Astrocyte of the cerebellum (primary cell): ENCODE measurements at regions not wholly inside any gene's neighbourhood (a gene's known extent, or its start where the extent isn't known, plus 50 kb on each side); places are given as distances from the start of the nearest gene placed in this dataset.

Experiments
- DNase-seq: peaks from one replicate; pipeline ENCODE4 v3.0.0-alpha.2; 2011; ENCODE audit warnings: low read depth
- H3K4me3 ChIP-seq: 2 replicates; pipeline ENCODE4 v1.5.1; 2011; ENCODE audit warnings: mild to moderate bottlenecking, low read depth, low read length, moderate library complexity
- in situ Hi-C: cut with HindIII; loops from 2 replicates; pipeline ENCODE4 v1.10.0; 2017; ENCODE audit warnings: low sequenced_read_pairs
- TF ChIP-seq, protein P1 (sequence below): IDR thresholded peaks from 2 replicates; pipeline ENCODE4 v1.5.1; 2012; ENCODE audit warnings: low read length, low read depth, moderate library complexity, mild to moderate bottlenecking; ENCODE audit errors: missing control alignments

DNA sequence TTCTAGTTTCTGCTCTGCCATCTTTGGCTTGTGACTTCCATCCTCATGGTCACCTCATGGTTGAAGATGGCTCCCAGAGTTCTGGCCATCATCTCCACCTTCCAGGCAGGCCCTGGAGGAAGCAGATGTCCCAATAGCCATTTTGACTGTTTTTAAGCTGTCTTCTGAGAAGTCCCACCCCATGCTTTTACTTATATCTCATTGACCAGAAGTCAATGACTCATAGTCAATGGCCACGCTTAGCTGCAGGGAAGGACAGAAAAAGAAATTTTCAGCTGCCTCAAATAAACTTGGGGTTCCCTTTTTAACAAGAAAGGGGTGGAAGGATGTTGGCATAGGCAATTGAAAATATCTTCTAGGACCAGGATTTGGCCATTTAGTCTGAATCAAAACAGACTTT lies 168.1 kb downstream of the AACS start:
- in situ Hi-C loops: no loop called here
- TF ChIP-seq, protein P1, sequence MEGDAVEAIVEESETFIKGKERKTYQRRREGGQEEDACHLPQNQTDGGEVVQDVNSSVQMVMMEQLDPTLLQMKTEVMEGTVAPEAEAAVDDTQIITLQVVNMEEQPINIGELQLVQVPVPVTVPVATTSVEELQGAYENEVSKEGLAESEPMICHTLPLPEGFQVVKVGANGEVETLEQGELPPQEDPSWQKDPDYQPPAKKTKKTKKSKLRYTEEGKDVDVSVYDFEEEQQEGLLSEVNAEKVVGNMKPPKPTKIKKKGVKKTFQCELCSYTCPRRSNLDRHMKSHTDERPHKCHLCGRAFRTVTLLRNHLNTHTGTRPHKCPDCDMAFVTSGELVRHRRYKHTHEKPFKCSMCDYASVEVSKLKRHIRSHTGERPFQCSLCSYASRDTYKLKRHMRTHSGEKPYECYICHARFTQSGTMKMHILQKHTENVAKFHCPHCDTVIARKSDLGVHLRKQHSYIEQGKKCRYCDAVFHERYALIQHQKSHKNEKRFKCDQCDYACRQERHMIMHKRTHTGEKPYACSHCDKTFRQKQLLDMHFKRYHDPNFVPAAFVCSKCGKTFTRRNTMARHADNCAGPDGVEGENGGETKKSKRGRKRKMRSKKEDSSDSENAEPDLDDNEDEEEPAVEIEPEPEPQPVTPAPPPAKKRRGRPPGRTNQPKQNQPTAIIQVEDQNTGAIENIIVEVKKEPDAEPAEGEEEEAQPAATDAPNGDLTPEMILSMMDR: no peak
- H3K4me3 ChIP-seq: no peak overlapping the region
- no peak for DNase-seq

DNA sequence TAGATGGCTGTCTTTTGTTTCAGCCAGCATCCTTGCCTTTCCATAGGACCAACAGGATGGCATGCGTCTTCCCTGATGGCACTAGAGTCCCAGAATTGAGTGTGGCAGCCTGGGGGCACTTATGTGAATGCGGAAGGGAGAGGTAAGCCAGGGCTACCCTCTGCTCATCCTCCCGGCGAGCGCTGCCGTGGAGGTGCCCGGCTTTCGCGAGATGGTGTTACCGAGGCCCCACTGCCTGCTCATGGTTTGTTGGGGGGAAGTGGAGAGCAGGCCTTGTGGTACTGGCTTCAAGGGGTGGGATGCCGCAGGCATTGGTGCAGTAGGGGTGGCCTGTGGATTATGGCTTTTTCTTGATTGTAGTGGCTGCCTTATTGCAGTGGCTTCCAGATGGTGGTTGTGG lies 174.3 kb downstream of the AACS start:
- DNase-seq: no peak
- no peak overlapping the region for H3K4me3 ChIP-seq
- in situ Hi-C loops: no loop called here
- TF ChIP-seq, protein P1: no peak

DNA sequence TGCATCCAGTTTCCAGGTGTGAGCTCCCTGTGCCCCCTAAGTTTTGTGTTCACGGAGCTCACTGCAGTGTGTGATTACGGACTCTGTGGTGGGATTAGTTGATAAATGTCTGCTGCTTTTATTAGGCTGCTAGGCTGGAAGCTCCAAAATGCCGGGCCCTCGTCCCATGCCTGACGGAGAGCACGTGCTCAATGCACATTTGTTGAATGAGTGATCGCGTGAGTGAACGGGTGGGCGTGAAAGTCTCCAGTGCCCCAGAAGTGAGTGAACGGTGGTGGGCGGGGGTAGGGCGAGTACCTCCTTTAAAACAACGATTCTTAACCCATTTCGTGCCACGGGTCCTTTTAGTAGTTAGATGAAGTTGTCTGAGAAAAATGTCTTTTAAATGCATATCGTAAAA lies 175.5 kb downstream of the AACS start:
- in situ Hi-C loops: no loop called here
- DNase-seq: no peak
- TF ChIP-seq, protein P1: no peak
- H3K4me3 ChIP-seq: no peak overlapping the region

DNA sequence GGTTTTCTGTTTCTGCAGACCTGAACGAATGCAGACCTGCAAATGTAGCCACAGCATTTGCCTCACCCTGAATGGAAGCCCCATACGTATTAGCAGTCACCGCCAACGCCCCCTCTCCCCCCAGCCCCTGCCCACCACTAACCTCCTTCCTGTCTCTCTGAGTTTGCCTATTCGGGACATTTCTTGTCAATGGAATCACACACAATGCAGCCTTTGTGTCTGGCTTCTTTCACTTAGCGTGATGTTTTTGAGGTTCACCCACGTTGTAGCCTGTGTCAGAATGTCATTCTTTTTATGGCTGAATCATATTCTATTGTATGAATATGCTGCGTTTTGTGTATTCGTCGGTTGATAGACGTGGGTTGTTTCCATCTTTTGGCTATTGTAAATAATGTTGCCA lies 178.6 kb downstream of the AACS start:
- no peak for DNase-seq
- TF ChIP-seq, protein P1: no peak
- no peak overlapping the region for H3K4me3 ChIP-seq
- in situ Hi-C loops: no loop called here

DNA sequence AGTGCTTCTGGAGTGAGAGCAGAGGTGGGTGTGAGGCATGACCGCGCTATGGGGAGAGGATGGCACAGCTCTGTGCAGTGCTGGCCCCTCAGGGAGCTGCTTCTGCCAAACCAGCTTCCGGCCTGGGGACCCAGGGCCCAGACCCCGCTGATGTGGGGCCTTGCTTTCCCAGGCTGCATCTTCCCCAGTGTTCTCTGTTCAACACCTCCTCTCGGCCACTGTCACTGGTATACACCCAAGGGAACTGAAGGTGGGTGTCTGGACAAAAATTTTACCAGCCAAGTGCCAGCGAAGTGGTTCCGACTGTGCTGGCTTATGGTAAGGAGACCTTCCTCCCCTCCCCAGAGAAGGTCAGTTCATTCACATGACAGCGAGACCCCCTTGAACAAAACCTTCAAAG lies 179.1 kb downstream of the AACS start:
- in situ Hi-C loops: no loop called here

DNA sequence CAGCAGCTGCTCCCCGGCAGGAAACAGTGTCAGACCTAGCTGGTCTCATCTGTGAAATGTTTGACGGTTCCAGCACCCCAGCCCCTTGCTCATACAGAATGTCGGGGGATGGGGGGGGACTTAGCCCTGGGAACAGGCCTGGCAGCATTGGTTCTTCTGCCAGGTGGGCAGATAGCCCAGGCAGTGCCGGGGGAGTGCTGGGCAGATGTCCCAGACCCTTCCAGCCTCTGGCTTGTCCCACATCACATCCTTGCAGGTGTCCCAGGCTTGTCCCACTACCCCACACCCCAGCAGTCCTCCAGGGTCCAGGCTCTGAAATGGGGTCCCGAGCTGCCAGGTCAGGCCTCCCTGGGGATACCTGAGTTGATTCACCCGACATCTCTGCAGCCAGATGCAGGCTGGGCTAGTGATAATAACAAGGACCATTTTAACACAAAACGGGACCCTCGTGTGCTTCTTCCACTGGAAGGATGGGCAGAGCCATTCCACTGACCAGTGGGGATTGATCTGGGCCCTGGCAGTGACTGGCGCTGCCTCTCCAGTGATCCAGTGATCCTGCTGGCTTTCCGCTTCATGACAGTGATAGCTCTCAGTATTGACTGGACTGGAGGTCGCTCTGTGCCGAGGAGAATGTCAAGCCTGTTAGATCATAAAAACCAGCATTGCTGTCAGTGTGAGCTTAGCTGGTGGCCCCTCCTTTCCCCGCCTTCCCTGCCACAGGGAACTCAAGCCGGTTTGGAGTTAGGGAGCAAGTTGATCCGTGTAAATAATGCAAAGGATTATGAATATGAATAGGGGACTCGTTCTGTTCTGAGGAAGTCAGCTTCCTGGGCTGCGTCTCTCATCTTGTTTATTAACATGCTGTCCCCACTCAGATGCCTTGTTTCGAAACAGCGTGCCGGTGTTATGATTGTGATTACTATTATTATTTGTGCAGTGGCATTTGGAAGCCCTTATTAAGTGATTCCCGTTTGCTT lies 180.6 kb downstream of the AACS start:
- no peak for DNase-seq
- no peak overlapping the region for H3K4me3 ChIP-seq
- in situ Hi-C loops: no loop called here
- TF ChIP-seq, protein P1: no peak

More for the DNA sequence above, 179.1 kb downstream of the AACS start:
- TF ChIP-seq, protein P1: no peak
- no peak overlapping the region for H3K4me3 ChIP-seq
- DNase-seq: no peak
